GM10248 (cell line): ENCODE measurements at regions not wholly inside any gene's neighbourhood (a gene's known extent, or its start where the extent isn't known, plus 50 kb on each side); places are given as distances from the start of the nearest gene placed in this dataset.
"Not testable (repeated sequence)": the region's sequence is repeated elsewhere in the genome, so short reads cannot be mapped to it uniquely, and the experiment has no call there.

ENCODE experiments used
- CTCF ChIA-PET: fragments of 300-600 bp; sonication (Branson Sonifier 250); formaldehyde crosslinking; extraction: SDS; loops from one replicate; lab custom pipeline; 2021; ENCODE audit warnings: antibody characterized with exemption; lab: Yijun Ruan, JAX
- POLR2A ChIA-PET: fragments of 350-650 bp; sonication (Branson Sonifier 250); formaldehyde crosslinking; extraction: SDS; loops from one replicate; lab custom pipeline; 2020; ENCODE audit warnings: antibody characterized with exemption; lab: Yijun Ruan, JAX
- DNase-seq: peaks from one replicate; pipeline ENCODE4 v3.0.0; 2012; ENCODE audit errors: extremely low spot score
- TF ChIP-seq, protein P1 (sequence below): IDR thresholded peaks from 2 replicates; pipeline ENCODE4 v1.5.1; 2012; ENCODE audit warnings: mild to moderate bottlenecking, low read depth; ENCODE audit errors: extremely low read depth, missing control alignments, control extremely low read depth

DNA sequence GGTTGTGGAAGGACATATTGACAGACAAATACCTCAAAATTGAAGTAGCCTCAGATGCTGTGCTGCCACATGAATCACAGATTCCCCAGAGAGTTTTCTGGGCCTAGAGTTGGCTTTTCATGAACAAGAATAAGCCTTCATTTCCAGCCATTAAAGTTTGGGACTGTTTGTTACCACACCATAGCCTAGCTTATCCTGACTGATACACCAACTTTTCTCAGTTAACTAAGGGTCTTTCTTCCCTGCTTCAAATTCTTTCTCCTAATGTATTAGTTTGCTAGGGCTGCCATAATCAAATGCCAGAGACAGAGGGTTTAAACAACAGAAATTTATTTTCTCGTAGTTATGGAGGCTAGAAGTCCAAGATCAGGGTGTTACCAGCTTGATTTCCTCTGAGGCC lies 237.4 kb upstream of the ZFP64 start:
- no peak for DNase-seq
- TF ChIP-seq, protein P1, sequence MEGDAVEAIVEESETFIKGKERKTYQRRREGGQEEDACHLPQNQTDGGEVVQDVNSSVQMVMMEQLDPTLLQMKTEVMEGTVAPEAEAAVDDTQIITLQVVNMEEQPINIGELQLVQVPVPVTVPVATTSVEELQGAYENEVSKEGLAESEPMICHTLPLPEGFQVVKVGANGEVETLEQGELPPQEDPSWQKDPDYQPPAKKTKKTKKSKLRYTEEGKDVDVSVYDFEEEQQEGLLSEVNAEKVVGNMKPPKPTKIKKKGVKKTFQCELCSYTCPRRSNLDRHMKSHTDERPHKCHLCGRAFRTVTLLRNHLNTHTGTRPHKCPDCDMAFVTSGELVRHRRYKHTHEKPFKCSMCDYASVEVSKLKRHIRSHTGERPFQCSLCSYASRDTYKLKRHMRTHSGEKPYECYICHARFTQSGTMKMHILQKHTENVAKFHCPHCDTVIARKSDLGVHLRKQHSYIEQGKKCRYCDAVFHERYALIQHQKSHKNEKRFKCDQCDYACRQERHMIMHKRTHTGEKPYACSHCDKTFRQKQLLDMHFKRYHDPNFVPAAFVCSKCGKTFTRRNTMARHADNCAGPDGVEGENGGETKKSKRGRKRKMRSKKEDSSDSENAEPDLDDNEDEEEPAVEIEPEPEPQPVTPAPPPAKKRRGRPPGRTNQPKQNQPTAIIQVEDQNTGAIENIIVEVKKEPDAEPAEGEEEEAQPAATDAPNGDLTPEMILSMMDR: no peak
- CTCF ChIA-PET: interaction anchor here (1.3 kb wide), 1 partner anchor 10 kb away, joined by 3 read pairs; no protein-coding TSS in a partner anchor
- POLR2A ChIA-PET: no interaction called here

DNA sequence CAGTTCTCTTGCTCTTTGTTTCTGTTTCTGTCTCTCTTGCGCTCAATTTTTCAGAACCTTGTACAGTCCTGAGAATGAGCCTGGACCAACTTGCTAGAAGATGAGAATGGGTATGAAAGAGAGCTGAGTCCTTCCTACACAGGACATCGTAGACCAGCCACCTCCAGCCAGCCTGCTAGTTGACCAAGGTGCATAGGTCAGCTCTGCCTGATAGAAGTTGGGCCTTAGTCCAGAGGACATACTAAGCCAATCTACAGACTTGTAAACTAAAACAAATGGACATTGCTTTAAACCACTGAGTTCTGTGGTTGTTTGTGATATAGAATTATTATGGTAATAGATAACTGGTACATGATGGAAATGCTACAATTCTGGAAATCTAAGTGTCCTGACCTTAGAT lies 236.4 kb upstream of the ZFP64 start:
- DNase-seq: no peak
- POLR2A ChIA-PET: no interaction called here
- CTCF ChIA-PET: interaction anchor here (1.3 kb wide), 1 partner anchor 9 kb away, joined by 3 read pairs; no protein-coding TSS in a partner anchor
- TF ChIP-seq, protein P1: no peak

DNA sequence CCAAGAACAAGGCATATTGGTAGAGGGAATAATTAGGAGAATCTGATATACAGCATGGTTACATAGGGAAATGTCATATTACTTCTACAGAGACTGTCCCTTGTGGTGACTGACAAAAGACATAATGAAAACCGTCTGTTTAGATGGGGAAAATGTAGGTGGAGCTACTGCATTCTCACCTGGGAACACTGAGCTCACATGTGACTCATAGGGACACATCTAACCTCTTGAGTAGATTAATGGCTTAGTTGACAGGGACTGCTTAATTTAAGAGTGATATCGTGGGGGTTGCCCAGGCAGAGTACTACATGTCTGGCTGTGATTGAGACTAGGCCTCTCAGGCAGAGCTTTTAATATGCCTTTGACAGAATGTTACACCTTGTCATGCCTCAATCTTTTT lies 235.3 kb upstream of the ZFP64 start:
- POLR2A ChIA-PET: no interaction called here
- no peak for DNase-seq
- CTCF ChIA-PET: interaction anchor here (1.4 kb wide), 1 partner anchor 43 kb away, joined by 3 read pairs; no protein-coding TSS in a partner anchor
- TF ChIP-seq, protein P1: no peak

DNA sequence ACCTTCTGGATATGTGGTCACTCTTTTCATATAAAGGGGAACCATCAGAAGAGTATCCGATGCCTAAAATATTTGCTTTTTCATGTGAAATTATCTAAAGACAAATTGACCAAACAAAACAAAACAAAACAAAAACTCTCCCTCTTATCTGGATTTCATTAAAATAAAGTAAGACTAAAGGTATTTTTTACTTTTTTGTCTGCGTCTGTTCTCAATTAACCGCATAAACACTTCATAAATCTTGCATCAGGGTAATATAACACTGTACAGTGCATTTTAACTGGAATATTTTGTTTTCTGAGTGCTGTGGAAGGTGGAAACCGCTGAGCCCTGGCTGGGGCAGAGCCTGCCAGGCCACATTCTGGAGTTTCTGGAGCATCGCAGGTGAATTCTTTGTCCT lies 234.1 kb upstream of the ZFP64 start:
- POLR2A ChIA-PET: no interaction called here

DNA sequence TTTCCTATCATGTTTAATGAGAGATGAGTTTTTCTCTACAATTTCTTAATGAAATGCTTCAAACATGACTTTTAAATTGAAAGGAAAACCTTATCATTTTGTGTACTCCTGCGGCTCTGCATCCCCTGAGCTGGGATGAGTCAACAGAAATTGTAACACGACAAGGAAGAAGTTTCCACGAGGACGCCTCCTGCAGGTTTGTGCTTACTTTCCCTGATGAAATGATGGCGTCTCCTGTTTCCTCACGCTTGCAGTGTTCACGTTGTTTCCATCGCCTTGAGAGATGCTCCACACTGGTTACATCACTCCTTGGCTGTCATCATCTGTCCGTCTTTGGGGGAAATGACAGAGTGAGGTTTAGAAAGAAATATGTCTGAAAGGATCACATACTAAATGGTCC lies 233.7 kb upstream of the ZFP64 start:
- ChIA-PET POLR2A (no interaction called here), CTCF (no interaction called here)
- TF ChIP-seq, protein P1: no peak
- no peak for DNase-seq

More for the DNA sequence above, 234.1 kb upstream of the ZFP64 start:
- DNase-seq: no peak
- CTCF ChIA-PET: interaction anchor here (1.4 kb wide), 1 partner anchor 42 kb away, joined by 3 read pairs; no protein-coding TSS in a partner anchor
- TF ChIP-seq, protein P1: no peak

DNA sequence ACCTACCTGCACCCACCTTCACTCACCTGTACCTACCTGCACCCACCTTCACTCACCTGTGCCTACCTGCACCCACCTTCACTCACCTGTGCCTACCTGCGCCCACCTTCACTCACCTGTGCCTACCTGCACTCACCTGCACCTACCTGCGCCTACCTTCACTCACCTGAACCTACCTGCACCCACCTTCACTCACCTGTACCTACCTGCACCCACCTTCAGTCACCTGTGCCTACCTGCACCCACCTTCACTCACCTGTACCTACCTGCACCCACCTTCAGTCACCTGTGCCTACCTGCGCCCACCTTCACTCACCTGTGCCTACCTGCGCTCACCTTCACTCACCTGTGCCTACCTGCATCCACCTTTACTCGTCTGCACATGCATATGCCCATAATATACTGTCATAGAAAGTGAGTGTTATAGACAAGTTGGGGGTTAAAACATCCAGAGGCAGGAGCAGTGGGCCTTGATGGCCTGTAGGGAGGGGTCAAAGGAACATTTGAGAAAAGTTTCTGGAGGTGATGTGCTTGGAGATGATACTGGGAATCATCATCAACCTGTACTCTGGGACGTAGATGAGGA lies 232.9 kb upstream of the ZFP64 start:
- DNase-seq, CTCF ChIA-PET, POLR2A ChIA-PET: not testable (repeated sequence)

DNA sequence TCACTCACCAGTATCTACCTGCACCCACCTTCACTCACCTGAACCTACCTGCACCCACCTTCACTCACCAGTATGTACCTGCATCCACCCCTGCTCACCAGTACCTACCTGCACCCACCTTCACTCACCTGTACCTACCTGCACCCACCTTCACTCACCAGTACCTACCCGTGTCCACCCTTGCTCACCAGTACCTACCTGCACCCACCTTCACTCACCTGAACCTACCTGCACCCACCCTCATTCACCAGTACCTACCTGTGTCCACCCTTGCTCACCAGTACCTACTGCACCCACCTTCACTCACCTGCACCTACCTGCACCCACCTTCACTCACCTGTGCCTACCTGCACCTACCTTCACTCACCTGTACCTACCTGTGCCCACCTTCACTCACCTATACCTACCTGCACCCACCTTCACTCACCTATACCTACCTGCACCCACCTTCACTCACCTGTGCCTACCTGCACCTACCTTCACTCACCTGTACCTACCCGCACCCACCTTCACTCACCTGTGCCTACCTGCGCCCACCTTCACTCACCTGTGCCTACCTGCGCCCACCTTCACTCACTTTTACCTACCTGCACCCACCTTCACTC lies 232.1 kb upstream of the ZFP64 start:
- CTCF ChIA-PET: not testable (repeated sequence)

More for the DNA sequence above, 232.1 kb upstream of the ZFP64 start:
- POLR2A ChIA-PET, DNase-seq: not testable (repeated sequence)
